GM12872 (cell line): ENCODE measurements at regions not wholly inside any gene's neighbourhood (a gene's known extent, or its start where the extent isn't known, plus 50 kb on each side); places are given as distances from the start of the nearest gene placed in this dataset.

Experiments
- CTCF ChIP-seq: IDR thresholded peaks from 3 replicates; pipeline ENCODE4 v1.5.1; 2011; ENCODE audit warnings: low read depth, mild to moderate bottlenecking, low read length, moderate library complexity; ENCODE audit not compliant: insufficient read depth

- TF ChIP-seq CTCF = no peak
These were observed 185.1 kb downstream of the CLIC5 start for GRCh38 chr6:45830441-45831139.

- no peak for TF ChIP-seq CTCF
These were observed 185.8 kb downstream of the CLIC5 start for GRCh38 chr6:45829873-45830272.

GRCh38 chr6:45827952-45828530 lies 187.6 kb downstream of the CLIC5 start:
- no peak for TF ChIP-seq CTCF

GRCh38 chr6:45822873-45823272 lies 192.8 kb downstream of the CLIC5 start:
- TF ChIP-seq CTCF = no peak

GRCh38 chr6:45822246-45822812 lies 193.3 kb downstream of the CLIC5 start:
- no peak for TF ChIP-seq CTCF

GRCh38 chr6:45818655-45819054 lies 197.0 kb downstream of the CLIC5 start:
- TF ChIP-seq CTCF = no peak

- TF ChIP-seq CTCF = no peak
These were observed 198.9 kb downstream of the CLIC5 start for GRCh38 chr6:45816674-45817297.
